ENCODE measurements at regions not wholly inside any gene's neighbourhood (a gene's known extent, or its start where the extent isn't known, plus 50 kb on each side); places are given as distances from the start of the nearest gene placed in this dataset.

DNA sequence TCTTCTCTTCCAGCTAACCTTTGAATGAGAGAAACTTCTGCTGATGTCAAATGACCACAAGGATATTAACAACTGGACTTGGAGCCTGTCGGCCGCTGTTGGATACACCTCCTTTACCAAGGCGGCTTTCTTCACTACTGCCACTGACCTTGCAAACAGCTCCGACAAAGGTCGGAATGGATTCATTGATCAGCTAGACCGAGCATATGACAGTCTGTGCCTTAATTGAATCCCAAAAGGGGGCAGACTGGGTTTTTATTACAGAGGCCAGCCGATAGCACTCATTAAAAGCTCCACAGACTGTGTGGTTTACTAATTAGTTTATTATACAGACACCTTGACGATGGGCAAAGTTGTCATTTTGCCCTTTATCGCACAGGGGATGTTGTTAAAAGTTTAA is 394.5 kb downstream of the RERGL start (continued):
- TF ChIP-seq, protein P1, sequence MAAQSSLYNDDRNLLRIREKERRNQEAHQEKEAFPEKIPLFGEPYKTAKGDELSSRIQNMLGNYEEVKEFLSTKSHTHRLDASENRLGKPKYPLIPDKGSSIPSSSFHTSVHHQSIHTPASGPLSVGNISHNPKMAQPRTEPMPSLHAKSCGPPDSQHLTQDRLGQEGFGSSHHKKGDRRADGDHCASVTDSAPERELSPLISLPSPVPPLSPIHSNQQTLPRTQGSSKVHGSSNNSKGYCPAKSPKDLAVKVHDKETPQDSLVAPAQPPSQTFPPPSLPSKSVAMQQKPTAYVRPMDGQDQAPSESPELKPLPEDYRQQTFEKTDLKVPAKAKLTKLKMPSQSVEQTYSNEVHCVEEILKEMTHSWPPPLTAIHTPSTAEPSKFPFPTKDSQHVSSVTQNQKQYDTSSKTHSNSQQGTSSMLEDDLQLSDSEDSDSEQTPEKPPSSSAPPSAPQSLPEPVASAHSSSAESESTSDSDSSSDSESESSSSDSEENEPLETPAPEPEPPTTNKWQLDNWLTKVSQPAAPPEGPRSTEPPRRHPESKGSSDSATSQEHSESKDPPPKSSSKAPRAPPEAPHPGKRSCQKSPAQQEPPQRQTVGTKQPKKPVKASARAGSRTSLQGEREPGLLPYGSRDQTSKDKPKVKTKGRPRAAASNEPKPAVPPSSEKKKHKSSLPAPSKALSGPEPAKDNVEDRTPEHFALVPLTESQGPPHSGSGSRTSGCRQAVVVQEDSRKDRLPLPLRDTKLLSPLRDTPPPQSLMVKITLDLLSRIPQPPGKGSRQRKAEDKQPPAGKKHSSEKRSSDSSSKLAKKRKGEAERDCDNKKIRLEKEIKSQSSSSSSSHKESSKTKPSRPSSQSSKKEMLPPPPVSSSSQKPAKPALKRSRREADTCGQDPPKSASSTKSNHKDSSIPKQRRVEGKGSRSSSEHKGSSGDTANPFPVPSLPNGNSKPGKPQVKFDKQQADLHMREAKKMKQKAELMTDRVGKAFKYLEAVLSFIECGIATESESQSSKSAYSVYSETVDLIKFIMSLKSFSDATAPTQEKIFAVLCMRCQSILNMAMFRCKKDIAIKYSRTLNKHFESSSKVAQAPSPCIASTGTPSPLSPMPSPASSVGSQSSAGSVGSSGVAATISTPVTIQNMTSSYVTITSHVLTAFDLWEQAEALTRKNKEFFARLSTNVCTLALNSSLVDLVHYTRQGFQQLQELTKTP (IDR thresholded peaks at IDR 0.05; ENCODE audit: low read depth in 1 of 2, partially characterized antibody in 2 of 2), result no peak
- TF ChIP-seq ADNP (tag; IDR thresholded peaks at IDR 0.05), result no peak

DNA sequence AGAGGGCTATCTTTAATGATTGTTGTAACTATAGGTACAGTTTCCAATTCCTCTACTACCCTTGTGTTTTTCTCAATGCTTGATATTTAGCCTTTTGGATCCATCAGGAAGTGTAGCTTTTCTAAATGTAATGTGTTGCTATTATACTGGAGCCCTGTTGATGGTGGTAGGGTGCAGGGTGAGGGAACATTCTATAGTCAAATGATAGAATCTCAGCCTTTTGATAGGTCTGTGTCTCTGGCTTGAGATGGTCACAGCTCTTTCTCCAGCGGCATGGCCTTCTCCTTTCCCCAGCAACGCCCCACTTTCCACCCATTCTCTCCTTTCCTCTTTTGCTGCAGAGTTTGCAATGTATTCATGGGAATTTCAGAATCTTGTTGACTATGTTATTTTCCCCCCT is 398.6 kb downstream of the RERGL start:
- ChIA-PET POLR2A (no interaction called here), CTCF (ENCODE audit: low intra/inter-chr PET ratio) (no interaction called here)
- Histone ChIP-seq H3K4me3 (no peak overlapping the region), H3K9me3 (replicated peaks; ENCODE audit: control insufficient read depth, insufficient read depth, low read depth, low read length) (no peaks in the 10 kb centered on the region), H3K27ac (ENCODE audit: extremely low read depth, low read depth, low read length) (no peak overlapping the region), H4K20me1 (replicated peaks; ENCODE audit: control insufficient read depth, insufficient read depth, low read length) (no peaks in the 10 kb centered on the region), H3K4me2 (ENCODE audit: insufficient read depth, low read length) (no peak overlapping the region), H3K9ac (ENCODE audit: insufficient read depth in 1 of 2, low read depth in 2 of 2, low read length in 2 of 2) (no peak overlapping the region), H3K79me2 (ENCODE audit: control insufficient read depth, insufficient read depth, low read length) (no peaks in the 10 kb centered on the region), H3K27me3 (ENCODE audit: control insufficient read depth in 2 of 2, insufficient read depth in 2 of 2, low read length in 2 of 2) (no peaks in the 10 kb centered on the region), H3K4me1 (replicated peaks in 1 of 2; ENCODE audit: control insufficient read depth in 2 of 2, insufficient read depth in 2 of 2, low read length in 2 of 2) (no peaks in the 10 kb centered on the region), H2AFZ (ENCODE audit: low read depth, low read length) (no peak overlapping the region), H3K9me1 (ENCODE audit: control insufficient read depth, insufficient read depth, low read length) (no peaks in the 10 kb centered on the region), H3K36me3 (ENCODE audit: control insufficient read depth, insufficient read depth, low read length) (no peaks in the 10 kb centered on the region)
- intact Hi-C loops (cut with micrococcal nuclease), result no loop called here
- no peak for DNase-seq (ENCODE audit: extremely low read depth in 1 of 4, low spot score in 3 of 4)
- in situ Hi-C loops (cut with MboI), result no loop called here
- no peak for FAIRE-seq
- ATAC-seq, result no peak
- no CpG with 5 or more reads among the region's 2 CpGs for WGBS (ENCODE audit: insufficient coverage, low coverage, missing lambda C conversion rate)
- BruUV-seq (replicated peaks), result no TSS peak
- no peak for TF ChIP-seq FOXJ3 (CRISPR knock-in tag; IDR thresholded peaks at IDR 0.05)
- no peak for TF ChIP-seq ZNF589 (CRISPR knock-in tag; IDR thresholded peaks at IDR 0.05; ENCODE audit: low read depth)
- no peak for TF ChIP-seq PML (IDR thresholded peaks at IDR 0.05; ENCODE audit: low read length)
- TF ChIP-seq CHD1 (IDR thresholded peaks at IDR 0.05; ENCODE audit: low read length), result no peak
- TF ChIP-seq, protein P2, sequence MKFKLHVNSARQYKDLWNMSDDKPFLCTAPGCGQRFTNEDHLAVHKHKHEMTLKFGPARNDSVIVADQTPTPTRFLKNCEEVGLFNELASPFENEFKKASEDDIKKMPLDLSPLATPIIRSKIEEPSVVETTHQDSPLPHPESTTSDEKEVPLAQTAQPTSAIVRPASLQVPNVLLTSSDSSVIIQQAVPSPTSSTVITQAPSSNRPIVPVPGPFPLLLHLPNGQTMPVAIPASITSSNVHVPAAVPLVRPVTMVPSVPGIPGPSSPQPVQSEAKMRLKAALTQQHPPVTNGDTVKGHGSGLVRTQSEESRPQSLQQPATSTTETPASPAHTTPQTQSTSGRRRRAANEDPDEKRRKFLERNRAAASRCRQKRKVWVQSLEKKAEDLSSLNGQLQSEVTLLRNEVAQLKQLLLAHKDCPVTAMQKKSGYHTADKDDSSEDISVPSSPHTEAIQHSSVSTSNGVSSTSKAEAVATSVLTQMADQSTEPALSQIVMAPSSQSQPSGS (CRISPR knock-in tag; IDR thresholded peaks at IDR 0.05), result no peak
- TF ChIP-seq ZNF766 (CRISPR knock-in tag; conservative IDR thresholded peaks at IDR 0.05), result no peak
- no peak for TF ChIP-seq BCL6 (CRISPR knock-in tag; IDR thresholded peaks at IDR 0.05)
- TF ChIP-seq, protein P3, sequence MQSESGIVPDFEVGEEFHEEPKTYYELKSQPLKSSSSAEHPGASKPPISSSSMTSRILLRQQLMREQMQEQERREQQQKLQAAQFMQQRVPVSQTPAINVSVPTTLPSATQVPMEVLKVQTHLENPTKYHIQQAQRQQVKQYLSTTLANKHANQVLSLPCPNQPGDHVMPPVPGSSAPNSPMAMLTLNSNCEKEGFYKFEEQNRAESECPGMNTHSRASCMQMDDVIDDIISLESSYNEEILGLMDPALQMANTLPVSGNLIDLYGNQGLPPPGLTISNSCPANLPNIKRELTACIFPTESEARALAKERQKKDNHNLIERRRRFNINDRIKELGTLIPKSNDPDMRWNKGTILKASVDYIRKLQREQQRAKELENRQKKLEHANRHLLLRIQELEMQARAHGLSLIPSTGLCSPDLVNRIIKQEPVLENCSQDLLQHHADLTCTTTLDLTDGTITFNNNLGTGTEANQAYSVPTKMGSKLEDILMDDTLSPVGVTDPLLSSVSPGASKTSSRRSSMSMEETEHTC (IDR thresholded peaks at IDR 0.05), result no peak
- no peak for TF ChIP-seq PHB (CRISPR knock-in tag; IDR thresholded peaks at IDR 0.05)
- no peak for TF ChIP-seq RFX1 (IDR thresholded peaks at IDR 0.05)
- TF ChIP-seq GATAD2A (IDR thresholded peaks at IDR 0.05), result no peak
- TF ChIP-seq U2AF2 (optimal IDR thresholded peaks at IDR 0.05; ENCODE audit: low read depth, low read length), result no peak
- no peak for TF ChIP-seq ZNF143 (CRISPR knock-in tag; IDR thresholded peaks at IDR 0.05)
- TF ChIP-seq RNF2 (IDR thresholded peaks at IDR 0.05), result no peak
- TF ChIP-seq, protein P4, sequence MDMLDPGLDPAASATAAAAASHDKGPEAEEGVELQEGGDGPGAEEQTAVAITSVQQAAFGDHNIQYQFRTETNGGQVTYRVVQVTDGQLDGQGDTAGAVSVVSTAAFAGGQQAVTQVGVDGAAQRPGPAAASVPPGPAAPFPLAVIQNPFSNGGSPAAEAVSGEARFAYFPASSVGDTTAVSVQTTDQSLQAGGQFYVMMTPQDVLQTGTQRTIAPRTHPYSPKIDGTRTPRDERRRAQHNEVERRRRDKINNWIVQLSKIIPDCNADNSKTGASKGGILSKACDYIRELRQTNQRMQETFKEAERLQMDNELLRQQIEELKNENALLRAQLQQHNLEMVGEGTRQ (CRISPR knock-in tag; IDR thresholded peaks at IDR 0.05), result no peak
- TF ChIP-seq C11orf30 (IDR thresholded peaks at IDR 0.05; ENCODE audit: low read depth), result no peak

Data from K562 (cell line).